Neuronal stem cell (in vitro differentiated cells): ENCODE measurements at regions not wholly inside any gene's neighbourhood (a gene's known extent, or its start where the extent isn't known, plus 50 kb on each side); places are given as distances from the start of the nearest gene placed in this dataset.
"Not testable (repeated sequence)": the region's sequence is repeated elsewhere in the genome, so short reads cannot be mapped to it uniquely, and the experiment has no call there.

Source experiments
- DNase-seq: peaks from one replicate; pipeline ENCODE4 v3.0.0-alpha.2; 2013; ENCODE audit warnings: low spot score
- H2AFZ ChIP-seq: one replicate; pipeline ENCODE4 v1.6.1; 2013; ENCODE audit warnings: mild to moderate bottlenecking, low read length, inconsistent platforms
- H2AK5ac ChIP-seq: 2 replicates; pipeline ENCODE4 v1.6.1; 2013; ENCODE audit warnings: low read depth, mild to moderate bottlenecking, inconsistent platforms, low read length, moderate library complexity, mixed read lengths
- H2BK120ac ChIP-seq: 2 replicates; pipeline ENCODE4 v1.6.1; 2013; ENCODE audit warnings: low read depth, mild to moderate bottlenecking, inconsistent platforms, low read length, moderate library complexity, mixed read lengths
- H2BK12ac ChIP-seq: one replicate; pipeline ENCODE4 v1.6.1; 2013; ENCODE audit warnings: low read length, inconsistent platforms
- H2BK15ac ChIP-seq: 2 replicates; pipeline ENCODE4 v1.6.1; 2013; ENCODE audit warnings: mild to moderate bottlenecking, low read length, inconsistent platforms, mixed read lengths
- H2BK5ac ChIP-seq: one replicate; pipeline ENCODE4 v1.6.1; 2013; ENCODE audit warnings: inconsistent platforms, mild to moderate bottlenecking, low read length, moderate library complexity
- H3K14ac ChIP-seq: one replicate; pipeline ENCODE4 v1.6.1; 2013; ENCODE audit warnings: low read length, inconsistent platforms
- H3K18ac ChIP-seq: 2 replicates; pipeline ENCODE4 v1.6.1; 2013; ENCODE audit warnings: low read length, inconsistent platforms
- H3K23ac ChIP-seq: 2 replicates; pipeline ENCODE4 v1.6.1; 2013; ENCODE audit warnings: low read depth, mild to moderate bottlenecking, mixed read lengths, low read length, inconsistent platforms; ENCODE audit not compliant: poor library complexity
- H3K27ac ChIP-seq: replicated peaks from 3 replicates; pipeline ENCODE4 v1.5.1; 2013; ENCODE audit warnings: low read length, inconsistent platforms
- H3K27me3 ChIP-seq, 3 experiments: 2 replicates each; pipeline ENCODE4 v1.6.1; 2013; ENCODE audit warnings: low read length in 3 of 3, mild to moderate bottlenecking in 2 of 3, inconsistent platforms in 1 of 3, low read depth in 1 of 3, mixed read lengths in 1 of 3, moderate library complexity in 1 of 3; ENCODE audit not compliant: control insufficient read depth in 3 of 3, insufficient read depth in 3 of 3
- H3K36me3 ChIP-seq, 2 donors: replicated peaks in 1 of 2; 2 replicates each; pipeline ENCODE4 v1.6.1; 2013; ENCODE audit warnings: low read length in 2 of 2; ENCODE audit not compliant: control insufficient read depth in 2 of 2, insufficient read depth in 2 of 2
- H3K4ac ChIP-seq: 2 replicates; pipeline ENCODE4 v1.6.1; 2013; ENCODE audit warnings: inconsistent platforms, mild to moderate bottlenecking, low read length, moderate library complexity
- H3K4me1 ChIP-seq, 2 donors: 1 replicate in 1 of 2; 2 replicates in 1 of 2; pipeline ENCODE4 v1.6.1; 2013; ENCODE audit warnings: low read length in 2 of 2, low read depth in 1 of 2; ENCODE audit not compliant: control insufficient read depth in 2 of 2, insufficient read depth in 1 of 2
- H3K4me2 ChIP-seq: one replicate; pipeline ENCODE4 v1.6.1; 2013; ENCODE audit warnings: mild to moderate bottlenecking, low read length, inconsistent platforms; ENCODE audit not compliant: insufficient read depth, poor library complexity, severe bottlenecking
- H3K4me3 ChIP-seq, 2 donors: 2 replicates each; pipeline ENCODE4 v1.5.1; 2013; ENCODE audit warnings: low read length in 2 of 2, mild to moderate bottlenecking in 2 of 2, inconsistent platforms in 1 of 2, moderate library complexity in 1 of 2
- H3K79me1 ChIP-seq: one replicate; pipeline ENCODE4 v1.6.1; 2013; ENCODE audit warnings: low read depth, mild to moderate bottlenecking, inconsistent platforms, low read length, moderate library complexity
- H3K9ac ChIP-seq: one replicate; pipeline ENCODE4 v1.6.1; 2013; ENCODE audit warnings: mild to moderate bottlenecking, low read depth, low read length, inconsistent platforms; ENCODE audit not compliant: poor library complexity
- H3K9me3 ChIP-seq, 2 donors: replicated peaks in 1 of 2; 2 replicates each; pipeline versions ENCODE3 to v1.6.1; 2013; ENCODE audit warnings: low read length in 2 of 2, mild to moderate bottlenecking in 2 of 2, inconsistent platforms in 1 of 2, low read depth in 1 of 2, mixed read lengths in 1 of 2, moderate library complexity in 1 of 2; ENCODE audit not compliant: control insufficient read depth in 2 of 2, insufficient read depth in 1 of 2
- H4K8ac ChIP-seq: one replicate; pipeline ENCODE4 v1.6.1; 2013; ENCODE audit warnings: low read depth, mild to moderate bottlenecking, inconsistent platforms, low read length, moderate library complexity
- H4K91ac ChIP-seq: one replicate; pipeline ENCODE4 v1.6.1; 2013; ENCODE audit warnings: low read length, low read depth, mild to moderate bottlenecking, inconsistent platforms; ENCODE audit not compliant: poor library complexity
- WGBS, 2 donors: extraction: QIAGEN DNeasy Blood & Tissue Kit; methylation state at CpG; one replicate each; pipeline ENCODE4 v1.1.7; 2013; ENCODE audit warnings: missing lambda C conversion rate in 2 of 2, mixed read lengths in 1 of 2; ENCODE audit not compliant: insufficient read length in 2 of 2, insufficient replicate concordance in 1 of 2; ENCODE audit errors: extremely low coverage in 2 of 2; 5-methylcytosine and 5-hydroxymethylcytosine counted together

GRCh38 chr12:7591531-7591930 lies 74.2 kb downstream of the APOBEC1 start:
- DNase-seq: no peak
- Histone ChIP-seq H2BK5ac (no peak overlapping the region), H2BK15ac (no peak overlapping the region), H3K9ac (no peak overlapping the region), H3K14ac (no peak overlapping the region), H3K9me3 (peaks cover 0 to 2% of the 10 kb centered on the region in 2 donors), H2AK5ac (no peak overlapping the region), H3K27me3 (no peaks in the 10 kb centered on the region), H3K4me2 (no peak overlapping the region), H3K4me3 (no peak overlapping the region), H3K36me3 (no peaks in the 10 kb centered on the region), H3K4ac (no peak overlapping the region), H4K8ac (no peak overlapping the region), H2BK120ac (no peak overlapping the region), H2AFZ (no peak overlapping the region), H3K18ac (no peak overlapping the region), H3K27ac (no peak overlapping the region), H2BK12ac (no peak overlapping the region), H3K4me1 (no peaks in the 10 kb centered on the region), H3K79me1 (no peaks in the 10 kb centered on the region), H3K23ac (no peak overlapping the region), H4K91ac (no peak overlapping the region)
- no CpG with 5 or more reads among the region's 4 CpGs for WGBS, 2 donors

- not testable (repeated sequence) for H3K9ac ChIP-seq, H2BK5ac ChIP-seq, H2BK15ac ChIP-seq, H3K4me3 ChIP-seq, H3K23ac ChIP-seq, H3K36me3 ChIP-seq, H2BK120ac ChIP-seq, H3K27ac ChIP-seq, H3K4me1 ChIP-seq, H4K8ac ChIP-seq, H3K4ac ChIP-seq, DNase-seq, H2BK12ac ChIP-seq, H3K18ac ChIP-seq, H3K4me2 ChIP-seq, H3K27me3 ChIP-seq, H2AK5ac ChIP-seq, H4K91ac ChIP-seq, H3K9me3 ChIP-seq, H2AFZ ChIP-seq, H3K14ac ChIP-seq, H3K79me1 ChIP-seq
- WGBS, 2 donors: no CpG with 5 or more reads among the region's 27 CpGs
Measured at GRCh38 chr12:7590085-7590484, 75.6 kb downstream of the APOBEC1 start.

- H3K4ac ChIP-seq, H4K91ac ChIP-seq, H2AFZ ChIP-seq, H2AK5ac ChIP-seq, H3K23ac ChIP-seq, H3K9ac ChIP-seq, H3K4me2 ChIP-seq, H3K9me3 ChIP-seq, H3K27me3 ChIP-seq, H2BK12ac ChIP-seq, H4K8ac ChIP-seq, H3K4me3 ChIP-seq, H2BK15ac ChIP-seq, H3K79me1 ChIP-seq, H2BK5ac ChIP-seq, H3K27ac ChIP-seq, H3K4me1 ChIP-seq, DNase-seq, H3K18ac ChIP-seq, H2BK120ac ChIP-seq, H3K14ac ChIP-seq, H3K36me3 ChIP-seq: not testable (repeated sequence)
- WGBS, 2 donors: no CpG with 5 or more reads among the region's 4 CpGs
Measured at GRCh38 chr12:7588742-7589329, 76.9 kb downstream of the APOBEC1 start.

- not testable (repeated sequence) for H3K4me1 ChIP-seq, H3K27ac ChIP-seq, H3K79me1 ChIP-seq, H2BK120ac ChIP-seq, H3K27me3 ChIP-seq, H2AK5ac ChIP-seq, H3K9me3 ChIP-seq, H3K14ac ChIP-seq, H2BK12ac ChIP-seq, H3K4ac ChIP-seq, H4K91ac ChIP-seq, H3K36me3 ChIP-seq, H3K4me3 ChIP-seq, H3K4me2 ChIP-seq, H3K18ac ChIP-seq, H4K8ac ChIP-seq, H3K23ac ChIP-seq, DNase-seq, H2BK15ac ChIP-seq, H2BK5ac ChIP-seq, H2AFZ ChIP-seq
- no CpG with 5 or more reads among the region's 1 CpG for WGBS, 2 donors
- peak overlapping the region; percentile 21 for H3K9ac ChIP-seq
Measured at GRCh38 chr12:7584137-7584536, 80.6 kb upstream of the CD163 start.
